KMS-11 (cell line): ENCODE measurements at regions not wholly inside any gene's neighbourhood (a gene's known extent, or its start where the extent isn't known, plus 50 kb on each side); places are given as distances from the start of the nearest gene placed in this dataset.
"Not testable (repeated sequence)": the region's sequence is repeated elsewhere in the genome, so short reads cannot be mapped to it uniquely, and the experiment has no call there.

Source experiments
- H2AFZ ChIP-seq: fragments of 200-600 bp; sonication (generic); 2 replicates; pipeline ENCODE4 v1.6.1; 2016; ENCODE audit warnings: antibody characterized with exemption, mixed run types, low read depth
- H3K27ac ChIP-seq: fragments of 200-600 bp; sonication (generic); 2 replicates; pipeline ENCODE4 v1.6.1; 2016; ENCODE audit warnings: mild to moderate bottlenecking, mixed run types
- H3K27me3 ChIP-seq: fragments of 200-600 bp; sonication (generic); 2 replicates; pipeline ENCODE4 v1.6.1; 2017; ENCODE audit warnings: mild to moderate bottlenecking, low read depth, mixed run types, moderate library complexity; ENCODE audit not compliant: insufficient read depth
- H3K36me3 ChIP-seq: fragments of 200-600 bp; sonication (generic); 2 replicates; pipeline ENCODE4 v1.6.1; 2017; ENCODE audit warnings: mild to moderate bottlenecking, mixed run types; ENCODE audit not compliant: insufficient read depth
- H3K4me1 ChIP-seq: fragments of 200-600 bp; sonication (generic); 2 replicates; pipeline ENCODE4 v1.6.1; 2016; ENCODE audit warnings: mild to moderate bottlenecking, low read depth, mixed run types; ENCODE audit not compliant: poor library complexity, severe bottlenecking
- H3K4me2 ChIP-seq: fragments of 200-600 bp; sonication (generic); 2 replicates; pipeline ENCODE4 v1.7.0; 2016; ENCODE audit warnings: mild to moderate bottlenecking, mixed run types
- H3K4me3 ChIP-seq: fragments of 200-600 bp; sonication (generic); IDR thresholded peaks from 2 replicates; pipeline ENCODE4 v1.6.1; 2017; ENCODE audit warnings: low read depth, low read length, mixed read lengths; ENCODE audit not compliant: insufficient read depth
- H3K79me2 ChIP-seq: fragments of 200-600 bp; sonication (generic); 2 replicates; pipeline ENCODE4 v1.6.1; 2016; ENCODE audit warnings: low read depth, mixed run types; ENCODE audit not compliant: insufficient read depth
- H3K9ac ChIP-seq: fragments of 200-600 bp; sonication (generic); 2 replicates; pipeline ENCODE4 v1.6.1; 2016; ENCODE audit warnings: mild to moderate bottlenecking, mixed run types
- H4K20me1 ChIP-seq: fragments of 200-600 bp; sonication (generic); 2 replicates; pipeline ENCODE4 v1.6.1; 2016; ENCODE audit warnings: mild to moderate bottlenecking, mixed run types; ENCODE audit not compliant: insufficient read depth
- CTCF ChIP-seq: fragments of 200-600 bp; sonication (generic); conservative IDR thresholded peaks from 2 replicates; pipeline ENCODE4 v1.6.1; 2017; ENCODE audit warnings: low read depth, mild to moderate bottlenecking, antibody characterized with exemption, low read length, moderate library complexity, mixed read lengths

- no peaks in the 10 kb centered on the region for H3K36me3 ChIP-seq
- no peak overlapping the region for H2AFZ ChIP-seq
- no peak overlapping the region for H3K27ac ChIP-seq
- no peaks in the 10 kb centered on the region for H3K79me2 ChIP-seq
- H4K20me1 ChIP-seq = no peaks in the 10 kb centered on the region
- no peak overlapping the region for H3K4me3 ChIP-seq
- H3K27me3 ChIP-seq = no peaks in the 10 kb centered on the region
- TF ChIP-seq CTCF = no peak
- H3K4me2 ChIP-seq = no peak overlapping the region
- H3K4me1 ChIP-seq = no peaks in the 10 kb centered on the region
- H3K9ac ChIP-seq = no peak overlapping the region
Observed at GRCh38 chr5:155154973-155155372, 141.4 kb downstream of the KIF4B start.

GRCh38 chr5:155163084-155163483 is 149.5 kb downstream of the KIF4B start:
- H4K20me1 ChIP-seq, H3K9ac ChIP-seq, H3K4me2 ChIP-seq, H3K27me3 ChIP-seq, H3K27ac ChIP-seq, H3K4me3 ChIP-seq, H2AFZ ChIP-seq, H3K36me3 ChIP-seq, H3K79me2 ChIP-seq: not testable (repeated sequence)
- peaks cover 21% of the 10 kb centered on the region for H3K4me1 ChIP-seq

GRCh38 chr5:155167736-155168135 is 154.2 kb downstream of the KIF4B start:
- Histone ChIP-seq H3K9ac (no peak overlapping the region), H2AFZ (peak overlapping the region; percentile 30; the same call in 1 of the 2 replicates), H3K79me2 (no peaks in the 10 kb centered on the region), H3K36me3 (no peaks in the 10 kb centered on the region), H3K27me3 (no peaks in the 10 kb centered on the region), H4K20me1 (no peaks in the 10 kb centered on the region), H3K27ac (peak overlapping the region; percentile 35; the same call in 1 of the 2 replicates), H3K4me1 (peaks cover 23% of the 10 kb centered on the region), H3K4me3 (no peak overlapping the region), H3K4me2 (0 out of 2 replicates have a peak overlapping the region, but pooled peaks have one; percentile 21)
- no peak for TF ChIP-seq CTCF

- no peaks in the 10 kb centered on the region for H3K27me3 ChIP-seq
- H3K4me1 ChIP-seq = no peaks in the 10 kb centered on the region
- no peaks in the 10 kb centered on the region for H3K36me3 ChIP-seq
- no peak overlapping the region for H3K9ac ChIP-seq
- H3K79me2 ChIP-seq = no peaks in the 10 kb centered on the region
- no peak overlapping the region for H3K4me2 ChIP-seq
- H3K4me3 ChIP-seq = no peak overlapping the region
- no peak overlapping the region for H3K27ac ChIP-seq
- TF ChIP-seq CTCF = no peak
- no peak overlapping the region for H2AFZ ChIP-seq
- no peaks in the 10 kb centered on the region for H4K20me1 ChIP-seq
Observed at GRCh38 chr5:155181542-155181941, 168.0 kb downstream of the KIF4B start.

- Histone ChIP-seq H3K27me3 (no peaks in the 10 kb centered on the region), H3K79me2 (no peaks in the 10 kb centered on the region), H3K4me1 (no peaks in the 10 kb centered on the region), H3K9ac (no peak overlapping the region), H3K36me3 (no peaks in the 10 kb centered on the region), H3K4me3 (no peak overlapping the region), H4K20me1 (no peaks in the 10 kb centered on the region), H3K27ac (no peak overlapping the region), H3K4me2 (no peak overlapping the region), H2AFZ (no peak overlapping the region)
- no peak for TF ChIP-seq CTCF
Observed at GRCh38 chr5:155189476-155189875, 175.9 kb downstream of the KIF4B start.
